NB4 (cell line): ENCODE measurements at regions not wholly inside any gene's neighbourhood (a gene's known extent, or its start where the extent isn't known, plus 50 kb on each side); places are given as distances from the start of the nearest gene placed in this dataset.

Experiments used
- DNase-seq: peaks from one replicate; pipeline ENCODE4 v3.0.0; 2010; ENCODE audit warnings: low read depth
- H3K4me3 ChIP-seq: one replicate; pipeline ENCODE4 v1.5.1; 2011; ENCODE audit warnings: mild to moderate bottlenecking, low read depth, low read length, moderate library complexity
- MAX ChIP-seq: IDR thresholded peaks from 2 replicates; pipeline ENCODE4 v1.6.1; 2011; ENCODE audit warnings: low read depth, low read length
- MYC ChIP-seq: IDR thresholded peaks from 2 replicates; pipeline ENCODE4 v1.6.1; 2011; ENCODE audit warnings: low read depth, low read length
- POLR2A ChIP-seq: IDR thresholded peaks from 2 replicates; pipeline ENCODE4 v1.6.1; 2011; ENCODE audit warnings: mild to moderate bottlenecking; ENCODE audit not compliant: insufficient read length; ENCODE audit errors: extremely low read depth

GRCh38 chr14:44565968-44566367, 58.9 kb upstream of the FSCB start:
- TF ChIP-seq MAX, result no peak
- DNase-seq, result no peak
- no peak overlapping the region for H3K4me3 ChIP-seq

- DNase-seq, result no peak
- H3K4me3 ChIP-seq, result no peak overlapping the region
- TF ChIP-seq MAX (no peak), POLR2A (no peak), MYC (no peak)
These were observed 57.8 kb upstream of the FSCB start for GRCh38 chr14:44564908-44565307.
